ENCODE measurements at regions not wholly inside any gene's neighbourhood (a gene's known extent, or its start where the extent isn't known, plus 50 kb on each side); places are given as distances from the start of the nearest gene placed in this dataset.

- no peak for DNase-seq (ENCODE audit: extremely low read depth, low read depth, low spot score)
These were observed 278.8 kb downstream of the ENC1 start for GRCh38 chr5:74361406-74362358.

DNA sequence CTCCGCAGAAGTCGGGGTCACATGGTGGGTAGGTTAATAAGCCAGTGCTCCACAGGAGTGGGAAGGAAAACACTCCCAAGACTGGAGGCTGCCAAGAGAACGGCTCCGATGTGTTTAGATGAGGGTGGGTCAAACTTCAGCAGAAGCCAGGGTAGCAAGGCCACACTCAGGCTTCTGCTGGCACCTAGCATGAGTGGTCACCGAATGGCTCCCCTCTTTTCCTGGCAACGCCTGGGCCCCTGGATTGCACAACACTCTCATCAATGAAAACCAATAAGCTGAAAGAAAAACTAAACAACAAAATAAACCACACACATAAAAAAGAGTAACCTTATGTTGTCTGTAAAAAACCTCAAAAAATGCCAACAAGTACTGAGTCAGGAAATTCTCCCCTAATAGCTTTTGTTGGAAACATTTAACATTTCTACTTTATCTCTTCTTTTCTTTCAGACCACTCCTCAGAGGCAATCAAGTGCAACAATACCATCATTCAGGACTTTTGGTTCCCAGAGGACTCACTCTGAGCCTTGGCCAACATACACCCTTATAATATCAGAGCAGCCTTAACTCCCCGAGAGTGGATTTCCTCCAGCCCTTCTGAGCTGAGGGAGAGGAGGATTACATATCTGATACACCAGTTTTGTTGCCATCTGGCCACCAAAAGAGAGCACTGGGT is 279.9 kb downstream of the ENC1 start:
- no peak for DNase-seq (ENCODE audit: extremely low read depth, low read depth, low spot score)

- DNase-seq (ENCODE audit: extremely low read depth, low read depth, low spot score): no peak
These were observed 282.7 kb downstream of the ENC1 start for GRCh38 chr5:74357827-74358226.

GRCh38 chr5:74356009-74356695 is 284.4 kb downstream of the ENC1 start:
- no peak for DNase-seq (ENCODE audit: extremely low read depth, low read depth, low spot score)

DNA sequence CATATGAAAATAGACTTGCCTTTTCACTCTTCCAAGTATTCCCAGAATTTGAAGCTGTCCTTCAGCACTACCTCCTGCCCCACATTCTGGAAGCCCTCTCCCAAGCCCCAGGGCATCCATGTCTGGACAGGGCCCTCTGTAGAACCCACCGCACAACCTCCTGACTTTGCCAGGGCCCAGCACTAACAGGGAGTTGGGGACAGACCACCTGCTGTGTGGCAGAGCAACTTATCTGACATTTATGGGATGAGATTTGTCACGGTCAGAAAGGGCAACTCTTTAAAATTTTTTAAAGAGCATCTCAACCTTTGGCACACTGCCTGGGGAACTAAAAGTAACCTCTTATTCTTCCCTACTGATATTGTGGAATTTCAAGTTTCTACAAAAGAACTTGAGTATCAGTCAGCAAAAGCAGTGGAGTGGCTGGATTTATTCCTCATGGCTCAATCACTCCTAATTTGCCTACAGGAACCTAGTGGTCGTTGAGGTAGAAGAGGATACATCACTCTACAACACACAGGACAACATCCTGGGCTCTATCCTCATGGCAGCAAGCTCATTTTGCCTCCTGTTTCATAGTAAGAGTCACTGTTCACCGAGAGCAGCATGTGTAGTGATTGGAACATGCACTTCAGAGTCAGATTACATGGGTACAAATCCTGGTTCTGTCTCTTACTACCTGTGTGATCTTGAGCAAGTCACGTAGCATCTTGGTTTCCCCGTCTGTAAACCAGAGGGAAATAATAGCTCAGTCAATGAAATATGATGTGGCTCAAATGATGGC is 285.3 kb downstream of the ENC1 start:
- no peak for DNase-seq (ENCODE audit: extremely low read depth, low read depth, low spot score)

DNA sequence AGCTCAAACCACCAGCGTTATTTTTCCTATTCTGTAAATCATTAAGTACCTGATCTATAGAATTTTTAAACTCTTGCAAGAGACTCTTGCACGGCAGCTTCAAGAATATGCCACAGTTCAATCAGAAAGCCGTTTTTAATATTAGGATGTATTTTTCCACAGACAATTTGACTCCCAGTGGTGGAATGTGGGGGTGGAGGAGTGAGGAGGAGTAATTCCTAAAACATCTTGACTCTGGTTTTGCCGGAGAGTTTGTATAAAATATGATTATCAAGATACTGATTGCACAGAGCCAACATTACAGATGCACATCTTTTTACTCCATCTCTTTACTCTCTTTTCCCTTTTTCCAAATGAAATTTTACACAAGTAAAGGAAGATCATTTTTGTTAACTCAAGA is 288.3 kb downstream of the ENC1 start:
- no peak for DNase-seq (ENCODE audit: extremely low read depth, low read depth, low spot score)

GRCh38 chr5:74342948-74343682 is 297.4 kb downstream of the ENC1 start:
- no peak for DNase-seq (ENCODE audit: extremely low read depth, low read depth, low spot score)

DNA sequence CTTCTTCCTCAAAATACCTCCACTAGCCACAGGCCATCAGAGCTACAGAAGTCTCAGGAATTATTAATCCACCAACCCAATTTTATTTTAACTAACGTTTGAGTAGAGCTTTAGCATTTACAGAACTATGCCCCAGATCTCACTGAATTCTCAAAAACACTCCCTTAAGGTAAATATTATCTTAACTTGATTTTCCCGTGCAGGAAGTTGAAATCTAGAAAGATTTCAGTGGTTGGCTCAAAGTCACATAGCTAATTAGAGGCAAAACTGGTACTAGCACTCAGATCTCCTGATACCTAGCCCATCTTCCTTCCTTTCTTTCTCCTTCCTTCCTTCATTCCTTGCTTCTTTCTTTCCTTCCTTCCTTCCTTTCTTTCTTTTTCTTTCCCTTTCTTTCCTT is 298.3 kb downstream of the ENC1 start:
- DNase-seq (ENCODE audit: extremely low read depth, low read depth, low spot score): no peak

DNA sequence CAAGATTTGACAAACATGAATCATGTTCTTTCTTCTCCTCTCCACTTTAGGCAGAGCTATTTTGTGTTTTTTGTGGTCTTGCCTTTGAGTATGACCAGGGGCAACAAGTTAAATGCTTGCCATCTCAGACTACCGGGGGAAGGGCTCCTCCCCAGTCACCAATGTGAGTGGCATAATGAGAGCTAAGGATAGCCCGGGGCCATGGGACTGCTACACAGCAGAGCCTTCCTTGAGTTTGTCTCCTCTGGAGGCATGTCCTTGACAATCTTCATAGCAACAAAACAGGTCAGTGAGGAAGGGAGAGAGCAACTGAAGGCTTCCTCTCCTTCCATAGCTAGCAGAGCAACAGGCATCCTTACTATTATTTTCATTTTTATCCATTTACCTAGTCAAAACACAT is 299.3 kb downstream of the ENC1 start:
- no peak for DNase-seq (ENCODE audit: extremely low read depth, low read depth, low spot score)

GRCh38 chr5:74340476-74340875 is 300.1 kb downstream of the ENC1 start:
- no peak for DNase-seq (ENCODE audit: extremely low read depth, low read depth, low spot score)

GRCh38 chr5:74337984-74338310 is 302.6 kb downstream of the ENC1 start:
- no peak for DNase-seq (ENCODE audit: extremely low read depth, low read depth, low spot score)

DNA sequence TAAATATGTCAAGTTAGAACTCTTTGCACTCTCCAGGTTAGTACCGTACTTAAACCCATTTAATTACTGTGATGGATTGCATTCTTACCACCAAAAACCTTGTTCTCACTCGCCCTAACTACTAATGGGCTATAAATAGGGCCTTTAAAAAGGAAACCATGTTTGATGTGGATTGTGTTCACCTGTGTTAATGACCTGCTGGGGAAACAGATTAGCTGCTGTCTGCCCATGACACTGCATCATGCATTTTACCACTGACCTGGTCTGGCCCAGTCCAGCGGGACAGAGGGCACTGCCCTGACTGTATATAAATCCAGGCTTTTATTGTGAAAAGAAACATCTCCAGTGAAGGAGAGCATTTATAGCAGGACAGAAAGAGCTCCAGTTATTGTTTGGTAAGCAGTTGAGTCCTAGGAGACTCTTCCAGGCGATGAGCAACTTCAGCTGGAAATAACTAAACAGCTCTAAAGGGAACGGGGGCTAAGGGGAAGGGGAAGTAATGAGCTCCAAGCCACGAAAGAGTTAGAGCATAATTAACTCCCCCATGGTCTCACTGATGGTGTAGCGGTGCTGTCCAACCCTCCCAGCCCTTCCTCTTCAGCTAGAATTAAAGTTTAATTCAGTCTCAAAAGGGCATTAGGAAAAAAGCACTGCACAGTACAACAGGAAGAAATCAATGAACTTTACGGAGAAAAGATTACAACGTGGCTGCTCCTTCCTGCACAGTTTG is 303.1 kb downstream of the ENC1 start:
- DNase-seq (ENCODE audit: extremely low read depth, low read depth, low spot score): no peak

GRCh38 chr5:74336297-74336696 is 304.2 kb downstream of the ENC1 start:
- no peak for DNase-seq (ENCODE audit: extremely low read depth, low read depth, low spot score)

- DNase-seq (ENCODE audit: extremely low read depth, low read depth, low spot score): no peak
These were observed 305.7 kb downstream of the ENC1 start for GRCh38 chr5:74334762-74335384.

- no peak for DNase-seq (ENCODE audit: extremely low read depth, low read depth, low spot score)
These were observed 306.3 kb downstream of the ENC1 start for GRCh38 chr5:74334062-74334761.

DNA sequence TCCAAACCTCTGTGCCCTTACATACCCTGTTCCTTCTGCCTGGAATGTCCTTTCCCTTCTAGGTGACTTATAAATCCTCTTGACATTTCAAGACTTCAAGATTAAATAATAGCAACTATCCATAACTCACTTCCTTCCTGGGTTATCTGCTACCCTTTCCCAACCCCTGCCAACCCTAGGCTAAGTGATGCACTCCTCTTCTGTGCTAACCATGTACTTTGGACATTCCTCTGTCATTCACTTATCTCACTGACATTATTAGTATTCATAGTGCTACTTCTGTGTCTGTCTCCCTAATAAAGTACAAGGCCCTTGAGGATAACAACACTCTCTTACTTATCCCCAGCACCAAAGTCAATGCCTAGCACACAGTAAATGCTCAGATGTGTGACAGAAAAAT is 307.1 kb downstream of the ENC1 start:
- no peak for DNase-seq (ENCODE audit: extremely low read depth, low read depth, low spot score)

DNA sequence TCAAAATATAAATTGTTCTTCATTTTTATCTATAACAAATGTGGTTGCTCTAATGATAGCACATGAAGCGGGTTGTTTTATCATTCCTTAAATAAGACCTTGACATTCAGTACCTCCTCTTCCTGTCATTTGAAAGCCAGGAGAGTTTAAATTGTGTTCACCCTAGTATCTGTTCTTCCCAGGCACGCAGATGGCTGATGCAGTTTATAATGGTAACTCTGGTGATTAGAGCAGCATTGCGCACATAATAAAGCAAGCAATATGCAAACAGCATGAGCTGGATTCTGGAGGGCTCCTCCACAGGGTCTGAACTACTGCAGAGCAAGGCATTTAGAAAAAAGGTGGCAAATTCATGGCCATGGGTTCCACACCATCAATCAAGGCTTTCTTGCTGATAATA is 307.8 kb downstream of the ENC1 start:
- DNase-seq (ENCODE audit: extremely low read depth, low read depth, low spot score): no peak

DNA sequence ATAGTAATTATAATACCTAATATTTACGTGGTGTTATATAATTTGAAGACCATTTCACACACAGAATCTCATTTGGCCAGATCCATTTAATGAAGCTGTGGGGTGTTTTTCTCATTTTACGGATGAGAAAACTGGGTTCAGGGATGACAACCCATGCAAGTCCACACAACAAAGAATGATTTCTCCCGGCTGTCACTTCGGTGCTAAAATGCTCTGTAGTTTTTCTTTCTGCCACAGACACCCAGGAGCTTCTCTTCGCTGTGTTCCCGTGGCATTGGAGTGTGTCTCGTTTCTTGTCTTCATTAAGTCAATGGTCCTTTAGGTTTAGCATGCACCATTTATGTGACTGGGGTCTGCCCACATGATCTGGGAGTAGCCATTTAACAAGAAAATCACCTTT is 308.5 kb downstream of the ENC1 start:
- no peak for DNase-seq (ENCODE audit: extremely low read depth, low read depth, low spot score)

GRCh38 chr5:74328221-74328630 is 312.3 kb downstream of the ENC1 start:
- DNase-seq (ENCODE audit: extremely low read depth, low read depth, low spot score): no peak

Measured in glomerular endothelial cell (primary cell).